Mucosa of descending colon (tissue), 3 donors: ENCODE measurements at regions not wholly inside any gene's neighbourhood (a gene's known extent, or its start where the extent isn't known, plus 50 kb on each side); places are given as distances from the start of the nearest gene placed in this dataset.

Experiments
- ATAC-seq: fragments of 200-7000 bp; cut with Tn5 transposase; one replicate; pipeline ENCODE4 v1.9.1; 2020; ENCODE audit warnings: mild to moderate bottlenecking, moderate library complexity
- DNase-seq, 3 donors: peaks; one replicate each; pipeline ENCODE4 v3.0.0-alpha.2; 2020
- H3K36me3 ChIP-seq: fragments of 200-600 bp; one replicate; pipeline ENCODE4 v1.8.0; 2021; ENCODE audit warnings: low read depth, mild to moderate bottlenecking
- H3K4me1 ChIP-seq: fragments of 200-600 bp; one replicate; pipeline ENCODE4 v1.8.0; 2021; ENCODE audit warnings: low read depth, mild to moderate bottlenecking
- H3K4me3 ChIP-seq: fragments of 200-600 bp; one replicate; pipeline ENCODE4 v1.8.0; 2021; ENCODE audit warnings: mild to moderate bottlenecking
- H3K9me3 ChIP-seq: fragments of 200-600 bp; one replicate; pipeline ENCODE4 v1.8.0; 2021; ENCODE audit warnings: mild to moderate bottlenecking
- CTCF ChIP-seq: fragments of 200-600 bp; IDR thresholded peaks from one replicate; pipeline ENCODE4 v1.8.0; 2022; ENCODE audit warnings: antibody characterized with exemption, mild to moderate bottlenecking
- intact Hi-C, 2 donors: fragments of 100-400 bp; cut with DNase I in 1 of 2; cut with micrococcal nuclease in 1 of 2; formaldehyde crosslinking; loops; one replicate each; pipeline versions ENCODE4 v1.11.0 to v1.11.1; 2022; cut with DNase I, micrococcal nuclease
- donor health status: DM: no; HTN: no; CAD: no; lungs with moderate emphysema.
- donor health status: DM: no; HTN: no; CAD: no.
- donor health status: DM: no; HTN: yes; CAD: no.

DNA sequence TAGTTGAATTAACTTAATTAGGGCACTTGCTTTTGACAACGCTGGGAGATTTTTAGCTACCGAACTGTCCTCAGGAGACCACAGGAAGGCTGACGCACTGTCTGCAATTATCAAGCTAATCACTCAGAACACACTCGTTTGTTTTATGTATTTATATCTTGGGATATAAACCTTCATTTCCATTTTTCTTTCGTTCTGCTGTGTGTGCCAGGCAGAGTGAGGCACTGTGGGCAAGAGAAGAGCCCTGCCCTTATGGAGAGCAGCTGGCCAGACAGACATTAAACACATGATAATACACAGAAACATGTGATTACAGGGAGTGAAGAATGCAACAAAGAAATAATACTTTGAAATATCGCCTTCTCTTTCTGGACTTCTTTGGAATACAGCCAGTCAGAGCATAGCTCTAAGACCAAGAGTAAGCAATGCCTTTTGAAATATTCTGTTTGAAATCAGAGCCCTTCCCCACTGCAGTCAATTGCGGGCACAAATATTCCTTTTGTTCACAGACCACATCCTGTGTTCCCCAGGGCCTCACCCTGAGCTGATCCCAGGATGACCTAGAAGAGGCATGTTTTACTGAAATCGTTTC is 96.8 kb downstream of the ANKRD60 start:
- intact Hi-C loops, result no loop called here
- TF ChIP-seq CTCF, result no peak
- ATAC-seq (peak; percentile 8), DNase-seq (no peak)
- Histone ChIP-seq H3K4me3 (no peak overlapping the region), H3K9me3 (no peaks in the 10 kb centered on the region), H3K36me3 (no peaks in the 10 kb centered on the region), H3K4me1 (peaks cover 5% of the 10 kb centered on the region)

DNA sequence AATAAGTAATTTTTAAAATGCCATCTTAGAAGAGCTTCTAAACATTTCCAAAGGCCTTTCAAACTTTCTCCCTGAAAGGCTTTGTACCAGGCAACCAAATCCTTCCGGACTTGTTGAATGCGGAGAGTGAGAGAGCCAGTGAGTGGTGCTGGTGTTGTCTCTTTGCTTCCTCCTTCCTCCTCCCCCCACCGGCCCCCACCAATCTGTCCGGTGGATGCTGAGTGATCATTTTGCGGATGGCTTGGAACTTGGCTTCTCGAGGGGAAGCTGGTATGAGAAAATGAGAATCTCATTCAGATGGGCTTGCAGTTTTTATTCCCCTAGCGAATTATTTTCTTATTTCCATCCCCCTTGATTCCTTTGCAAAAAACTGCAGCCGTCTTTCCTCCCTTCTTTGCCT is 97.3 kb downstream of the ANKRD60 start:
- no peaks in the 10 kb centered on the region for H3K36me3 ChIP-seq
- no peak for DNase-seq
- intact Hi-C loops, result no loop called here
- H3K4me3 ChIP-seq, result no peak overlapping the region
- peaks cover 5% of the 10 kb centered on the region for H3K4me1 ChIP-seq
- H3K9me3 ChIP-seq, result no peaks in the 10 kb centered on the region
- TF ChIP-seq CTCF, result no peak
- ATAC-seq, result no peak

DNA sequence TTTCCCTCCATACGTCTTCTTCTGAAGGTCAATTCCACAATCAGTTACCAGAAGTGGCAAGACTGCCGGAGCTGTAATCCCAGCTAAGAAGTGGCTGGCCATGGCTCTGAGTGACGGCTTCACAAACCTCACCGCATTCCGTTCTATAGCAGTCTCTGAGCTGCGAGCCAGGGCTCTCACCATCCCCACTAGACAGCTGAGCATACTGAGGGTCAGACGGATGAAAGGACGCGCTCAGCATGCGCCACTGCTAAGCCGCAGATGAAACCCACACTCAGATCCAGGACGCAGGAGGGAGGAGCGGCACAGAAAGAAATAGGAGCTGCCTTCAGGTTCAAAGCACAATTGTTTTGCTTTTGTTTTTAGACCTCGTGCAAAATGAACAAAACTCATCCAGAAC is 97.9 kb downstream of the ANKRD60 start:
- Histone ChIP-seq H3K4me3 (no peak overlapping the region), H3K4me1 (peaks cover 3% of the 10 kb centered on the region), H3K9me3 (no peaks in the 10 kb centered on the region), H3K36me3 (no peaks in the 10 kb centered on the region)
- no peak for ATAC-seq
- no peak for DNase-seq
- TF ChIP-seq CTCF, result no peak
- intact Hi-C loops, result no loop called here

DNA sequence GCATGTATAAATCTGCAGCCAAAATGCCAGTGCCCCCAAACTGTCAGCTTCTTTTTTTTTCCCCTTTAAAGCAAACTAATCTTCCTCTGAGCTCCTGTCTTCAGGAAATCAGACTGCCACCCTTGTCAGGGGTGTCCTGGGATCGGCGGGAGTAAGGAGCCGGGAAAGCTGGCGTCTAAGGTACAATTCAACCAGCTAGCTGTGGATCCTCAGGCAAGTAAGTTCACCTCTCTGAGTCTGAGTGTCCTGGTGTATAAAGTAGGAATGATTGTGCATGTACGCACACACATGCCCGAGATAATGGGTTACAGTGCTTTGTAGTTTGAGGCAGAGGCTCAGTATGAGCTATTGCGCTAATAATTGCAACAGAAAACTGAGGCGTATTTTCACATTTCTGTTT is 98.3 kb downstream of the ANKRD60 start:
- Histone ChIP-seq H3K4me1 (no peaks in the 10 kb centered on the region), H3K36me3 (no peaks in the 10 kb centered on the region), H3K9me3 (no peaks in the 10 kb centered on the region), H3K4me3 (no peak overlapping the region)
- no peak for TF ChIP-seq CTCF
- ATAC-seq (no peak), DNase-seq (no peak)
- intact Hi-C loops, result no loop called here

DNA sequence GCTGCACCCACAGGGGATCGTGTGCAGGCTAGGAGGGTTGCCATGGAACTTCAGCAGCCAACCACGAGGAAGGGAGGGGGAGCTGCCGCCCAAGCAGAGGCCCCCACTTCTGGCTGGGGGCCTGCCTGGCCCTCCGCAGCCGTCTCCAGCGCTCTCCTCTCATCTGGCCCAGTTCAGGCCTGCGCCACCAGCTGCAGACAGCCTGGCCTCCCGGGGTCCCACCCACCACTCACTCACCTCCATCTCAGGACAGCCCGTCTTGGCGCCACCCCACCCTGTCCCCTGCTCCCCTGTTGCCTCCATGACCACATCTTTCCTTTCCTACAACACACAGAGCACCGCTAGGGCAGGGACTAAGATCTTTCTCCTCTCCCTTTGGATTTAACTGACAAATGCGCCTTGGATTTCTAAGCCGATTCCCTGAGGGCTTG is 98.7 kb downstream of the ANKRD60 start:
- Histone ChIP-seq H3K36me3 (no peaks in the 10 kb centered on the region), H3K4me1 (no peaks in the 10 kb centered on the region), H3K4me3 (no peak overlapping the region), H3K9me3 (no peaks in the 10 kb centered on the region)
- DNase-seq (no peak), ATAC-seq (no peak)
- no peak for TF ChIP-seq CTCF
- intact Hi-C loops, result no loop called here
